Ishikawa (cell line): ENCODE measurements at regions not wholly inside any gene's neighbourhood (a gene's known extent, or its start where the extent isn't known, plus 50 kb on each side); places are given as distances from the start of the nearest gene placed in this dataset.

Experiments used
- EP300 ChIP-seq: IDR thresholded peaks from 2 replicates; pipeline ENCODE4 v1.6.1; 2012; ENCODE audit warnings: borderline replicate concordance
- RAD21 ChIP-seq: IDR thresholded peaks from 2 replicates; pipeline ENCODE4 v1.6.1; 2012; ENCODE audit warnings: low read depth
- TAF1 ChIP-seq: IDR thresholded peaks from 2 replicates; pipeline ENCODE4 v1.6.1; 2012; ENCODE audit warnings: low read depth, mild to moderate bottlenecking
- TEAD4 ChIP-seq: IDR thresholded peaks from 2 replicates; pipeline ENCODE4 v1.6.1; 2012
- YY1 ChIP-seq: IDR thresholded peaks from 2 replicates; pipeline ENCODE4 v1.6.1; 2012; ENCODE audit warnings: low read depth
- TF ChIP-seq, protein P1 (sequence below): IDR thresholded peaks from 2 replicates; pipeline ENCODE4 v1.6.1; 2012
- TF ChIP-seq, protein P2 (sequence below): IDR thresholded peaks from 2 replicates; pipeline ENCODE4 v1.6.1; 2012

DNA sequence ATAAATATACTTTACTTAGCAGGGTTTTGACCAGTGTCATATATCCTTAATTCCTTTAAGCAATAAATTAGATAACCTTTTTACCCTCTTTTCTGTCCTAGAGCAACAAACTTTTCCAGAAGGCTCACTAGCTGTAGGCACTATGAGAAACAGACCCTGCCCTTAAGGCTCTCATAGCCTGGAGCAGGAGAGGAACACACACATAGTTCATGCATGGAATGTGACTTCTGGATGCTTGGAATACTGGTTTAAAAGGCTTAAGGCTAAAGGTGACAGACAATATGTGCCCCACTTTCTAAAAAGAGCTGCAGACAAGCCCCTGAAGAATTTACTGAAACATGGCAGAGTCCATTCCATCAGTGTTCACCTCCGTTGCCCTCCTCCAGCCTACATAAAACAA is 237.2 kb downstream of the TTC8 start:
- no peak for TF ChIP-seq YY1
- TF ChIP-seq EP300 = no peak
- TF ChIP-seq, protein P1, sequence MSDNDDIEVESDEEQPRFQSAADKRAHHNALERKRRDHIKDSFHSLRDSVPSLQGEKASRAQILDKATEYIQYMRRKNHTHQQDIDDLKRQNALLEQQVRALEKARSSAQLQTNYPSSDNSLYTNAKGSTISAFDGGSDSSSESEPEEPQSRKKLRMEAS = no peak
- TF ChIP-seq, protein P2, sequence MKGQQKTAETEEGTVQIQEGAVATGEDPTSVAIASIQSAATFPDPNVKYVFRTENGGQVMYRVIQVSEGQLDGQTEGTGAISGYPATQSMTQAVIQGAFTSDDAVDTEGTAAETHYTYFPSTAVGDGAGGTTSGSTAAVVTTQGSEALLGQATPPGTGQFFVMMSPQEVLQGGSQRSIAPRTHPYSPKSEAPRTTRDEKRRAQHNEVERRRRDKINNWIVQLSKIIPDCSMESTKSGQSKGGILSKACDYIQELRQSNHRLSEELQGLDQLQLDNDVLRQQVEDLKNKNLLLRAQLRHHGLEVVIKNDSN = no peak
- TF ChIP-seq RAD21 = no peak
- TF ChIP-seq TAF1 = no peak
- no peak for TF ChIP-seq TEAD4
